PC-3 (cell line): ENCODE measurements at regions not wholly inside any gene's neighbourhood (a gene's known extent, or its start where the extent isn't known, plus 50 kb on each side); places are given as distances from the start of the nearest gene placed in this dataset.

Source experiments
- ATAC-seq: fragments of 200-7000 bp; cut with Tn5 transposase; 2 replicates; pipeline ENCODE4 v1.9.1; 2020; ENCODE audit warnings: mild to moderate bottlenecking, moderate library complexity
- BruUV-seq: library from RNA; stranded (reverse); fragments of 400-500 nt; replicated peaks from 2 replicates; lab custom pipeline; 2021; lab: Mats Ljungman, UMichigan
- CTCF ChIA-PET: fragments of 300-600 bp; sonication (Branson Sonifier 250); formaldehyde crosslinking; loops from one replicate; lab custom pipeline; 2022; ENCODE audit warnings: antibody characterized with exemption; lab: Charles Lee
- POLR2A ChIA-PET: fragments of 300-600 bp; sonication (Branson Sonifier 250); formaldehyde crosslinking; loops from one replicate; lab custom pipeline; 2022; ENCODE audit warnings: antibody characterized with exemption; ENCODE audit not compliant: unreplicated experiment; lab: Charles Lee
- DNase-seq: peaks from one replicate; pipeline ENCODE4 v3.0.0-alpha.2; 2015
- H2AFZ ChIP-seq: fragments of 300-600 bp; sonication (generic); 2 replicates; pipeline ENCODE4 v1.6.0; 2016; ENCODE audit warnings: antibody characterized with exemption, low read length
- H3F3A ChIP-seq: fragments of 300-600 bp; sonication (generic); one replicate; pipeline ENCODE4 v1.6.0; 2017; ENCODE audit warnings: antibody characterized with exemption, low read length, control low read depth, mild to moderate bottlenecking; ENCODE audit not compliant: unreplicated experiment
- H3K27ac ChIP-seq: fragments of 300-600 bp; sonication (generic); 2 replicates; pipeline ENCODE4 v1.5.1; 2016; ENCODE audit warnings: mild to moderate bottlenecking, low read length
- H3K27me3 ChIP-seq: fragments of 300-600 bp; sonication (generic); 2 replicates; pipeline ENCODE4 v1.6.1; 2016; ENCODE audit warnings: low read length, mixed read lengths
- H3K36me3 ChIP-seq: fragments of 300-600 bp; sonication (generic); 2 replicates; pipeline ENCODE4 v1.6.1; 2016; ENCODE audit warnings: low read depth, mixed run types, low read length, mixed read lengths
- H3K4me1 ChIP-seq: fragments of 300-600 bp; sonication (generic); 2 replicates; pipeline ENCODE4 v1.5.1; 2016; ENCODE audit warnings: low read length; ENCODE audit not compliant: insufficient read depth
- H3K4me2 ChIP-seq: fragments of 300-600 bp; sonication (generic); 2 replicates; pipeline ENCODE4 v1.6.0; 2016; ENCODE audit warnings: low read length
- H3K4me3 ChIP-seq: fragments of 300-600 bp; sonication (generic); 2 replicates; pipeline ENCODE4 v1.5.1; 2016; ENCODE audit warnings: mild to moderate bottlenecking, low read length, mixed read lengths
- H3K79me2 ChIP-seq: fragments of 300-600 bp; sonication (generic); 2 replicates; pipeline ENCODE4 v1.6.1; 2017; ENCODE audit warnings: low read length, mixed read lengths
- H3K9ac ChIP-seq: fragments of 300-600 bp; sonication (generic); 2 replicates; pipeline ENCODE4 v1.6.0; 2016; ENCODE audit warnings: mild to moderate bottlenecking, low read length
- H3K9me2 ChIP-seq: fragments of 300-600 bp; sonication (generic); replicated peaks from 2 replicates; pipeline ENCODE4 v1.6.1; 2016; ENCODE audit warnings: mixed run types, low read length, mixed read lengths
- H3K9me3 ChIP-seq: fragments of 300-600 bp; sonication (generic); 2 replicates; pipeline ENCODE4 v1.6.1; 2016; ENCODE audit warnings: low read length, mixed read lengths
- H4K20me1 ChIP-seq: fragments of 300-600 bp; sonication (generic); 2 replicates; pipeline ENCODE4 v1.6.1; 2016; ENCODE audit warnings: low read length, mixed read lengths
- CTCF ChIP-seq: fragments of 300-600 bp; sonication (generic); conservative IDR thresholded peaks from 2 replicates; pipeline ENCODE4 v1.5.1; 2017; ENCODE audit warnings: antibody characterized with exemption, low read depth, mild to moderate bottlenecking, low read length
- EZH2 ChIP-seq: fragments of 300-600 bp; sonication (generic); IDR thresholded peaks from one replicate; pipeline ENCODE4 v1.6.1; 2017; ENCODE audit warnings: antibody characterized with exemption, mild to moderate bottlenecking, low read length; ENCODE audit not compliant: unreplicated experiment
- EZH2phosphoT487 ChIP-seq: fragments of 300-600 bp; sonication (generic); IDR thresholded peaks from 2 replicates; pipeline ENCODE4 v1.6.1; 2018; ENCODE audit warnings: mild to moderate bottlenecking, antibody characterized with exemption, low read length, borderline replicate concordance
- intact Hi-C: fragments of 100-400 bp; cut with micrococcal nuclease; formaldehyde crosslinking; loops from 2 replicates; pipeline ENCODE4 v1.9.0; 2023

- H3K4me3 ChIP-seq, result no peak overlapping the region
- ChIA-PET POLR2A (no interaction called here), CTCF (no interaction called here)
- intact Hi-C loops, result no loop called here
- H3K9me3 ChIP-seq, result no peaks in the 10 kb centered on the region
- H3K27me3 ChIP-seq, result peaks cover 33% of the 10 kb centered on the region
- DNase-seq (no peak), ATAC-seq (no peak)
- no peak overlapping the region for H3K27ac ChIP-seq
- no peaks in the 10 kb centered on the region for H3K4me1 ChIP-seq
- no peaks in the 10 kb centered on the region for H3K36me3 ChIP-seq
- no TSS peak for BruUV-seq
- H3K4me2 ChIP-seq, result no peak overlapping the region
- no peak overlapping the region for H3K9ac ChIP-seq
- no peaks in the 10 kb centered on the region for H3K9me2 ChIP-seq
- no peaks in the 10 kb centered on the region for H3K79me2 ChIP-seq
- no peak overlapping the region for H2AFZ ChIP-seq
- no peak for TF ChIP-seq EZH2
- TF ChIP-seq CTCF, result no peak
- no peak for TF ChIP-seq EZH2phosphoT487
- no peaks in the 10 kb centered on the region for H4K20me1 ChIP-seq
- H3F3A ChIP-seq, result no peaks in the 10 kb centered on the region
Observed at GRCh38 chrX:137101273-137101990, 67.6 kb upstream of the GPR101 start.
